ENCODE measurements at regions not wholly inside any gene's neighbourhood (a gene's known extent, or its start where the extent isn't known, plus 50 kb on each side); places are given as distances from the start of the nearest gene placed in this dataset.

GRCh38 chr9:136609838-136610311, 52.8 kb upstream of the EGFL7 start:
- TF ChIP-seq POLR2A (IDR thresholded peaks at IDR 0.05) (no peak), CTCF (IDR thresholded peaks at IDR 0.05) (no peak)

All from testis (tissue), 2 donors.